ENCODE measurements at regions not wholly inside any gene's neighbourhood (a gene's known extent, or its start where the extent isn't known, plus 50 kb on each side); places are given as distances from the start of the nearest gene placed in this dataset.
A peak's percentile ranks its signal among the peaks of the same experiment; 100 is the strongest.

- DNase-seq (no peak), ATAC-seq (no peak)
- intact Hi-C loops (cut with DNase I) = no loop called here
Observed at GRCh38 chr1:243923292-243924171, 73.5 kb upstream of the AKT3 start.

GRCh38 chr1:243921111-243921510 lies 71.1 kb upstream of the AKT3 start:
- DNase-seq (no peak), ATAC-seq (no peak)
- intact Hi-C loops (cut with DNase I) = no loop called here

GRCh38 chr1:243917863-243918565 lies 68.0 kb upstream of the AKT3 start:
- DNase-seq = peak; percentile 36
- peak; percentile 28 to 55 for ATAC-seq

GRCh38 chr1:243917177-243917862 lies 67.3 kb upstream of the AKT3 start:
- ATAC-seq (peak; percentile 67 to 92), DNase-seq (peak; percentile 48)
- intact Hi-C loops (cut with DNase I) = no loop called here

More at GRCh38 chr1:243917863-243918565, 68.0 kb upstream of the AKT3 start:
- intact Hi-C loops (cut with DNase I) = no loop called here

- intact Hi-C loops (cut with DNase I) = no loop called here
- ATAC-seq = no peak
- no peak for DNase-seq
Observed at GRCh38 chr1:243916160-243916559, 66.1 kb upstream of the AKT3 start.

GRCh38 chr1:243912347-243912746 lies 62.3 kb upstream of the AKT3 start:
- ATAC-seq = no peak
- DNase-seq = no peak
- intact Hi-C loops (cut with DNase I) = no loop called here

GRCh38 chr1:243910607-243911006 lies 60.6 kb upstream of the AKT3 start:
- ATAC-seq (no peak), DNase-seq (no peak)
- intact Hi-C loops (cut with DNase I) = no loop called here

GRCh38 chr1:243903895-243904294 lies 53.9 kb upstream of the AKT3 start:
- DNase-seq (no peak), ATAC-seq (no peak)
- intact Hi-C loops (cut with DNase I) = no loop called here

GRCh38 chr1:243903041-243903440 lies 53.0 kb upstream of the AKT3 start:
- ATAC-seq = no peak
- intact Hi-C loops (cut with DNase I) = no loop called here
- DNase-seq = no peak

- intact Hi-C loops (cut with DNase I) = no loop called here
- ATAC-seq (no peak), DNase-seq (no peak)
Observed at GRCh38 chr1:243902100-243902499, 52.1 kb upstream of the AKT3 start.

Measured in left cardiac atrium (tissue), 4 donors.